ENCODE measurements at regions not wholly inside any gene's neighbourhood (a gene's known extent, or its start where the extent isn't known, plus 50 kb on each side); places are given as distances from the start of the nearest gene placed in this dataset.
"Not testable (repeated sequence)": the region's sequence is repeated elsewhere in the genome, so short reads cannot be mapped to it uniquely, and the experiment has no call there.

DNA sequence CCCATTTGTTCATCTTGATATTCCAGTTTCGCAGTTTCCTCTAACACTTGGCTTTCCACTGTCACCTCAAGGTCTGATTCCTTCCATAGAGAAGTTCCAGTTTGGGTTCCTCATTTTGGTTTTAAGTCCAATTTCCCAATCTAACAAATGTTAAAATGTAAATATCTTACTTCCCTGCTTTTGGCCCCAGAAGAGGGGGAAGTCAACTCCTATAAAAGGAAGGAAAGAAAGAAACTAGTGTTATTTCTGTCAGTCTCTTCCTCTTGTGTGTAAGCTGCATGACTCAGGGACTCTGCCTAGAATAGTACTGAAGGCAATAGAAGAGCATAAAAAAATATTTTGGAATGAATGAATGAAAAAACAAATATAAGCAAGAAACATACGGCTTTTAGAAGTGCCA, 127.5 kb upstream of the CCNG1 start:
- no peak for DNase-seq

DNA sequence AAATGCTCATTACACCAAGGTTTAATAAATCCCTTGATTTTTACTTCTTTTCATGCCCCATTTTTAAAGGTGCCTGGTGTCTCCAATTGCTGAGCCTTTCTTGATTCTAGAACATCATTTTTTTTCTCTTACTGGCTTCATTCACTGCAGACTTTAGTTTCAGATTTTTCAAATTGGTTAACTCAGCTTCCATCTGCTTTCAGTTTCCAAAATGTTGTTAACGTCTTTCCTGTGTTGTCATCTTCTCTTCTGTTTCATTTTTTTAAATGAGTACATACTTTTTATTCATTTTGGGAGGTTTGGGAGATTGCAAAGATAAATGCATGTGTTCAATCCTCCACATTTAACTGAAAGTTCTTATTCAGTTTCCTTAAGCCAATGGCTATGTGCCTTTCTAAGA, 126.4 kb upstream of the CCNG1 start:
- DNase-seq: no peak

DNA sequence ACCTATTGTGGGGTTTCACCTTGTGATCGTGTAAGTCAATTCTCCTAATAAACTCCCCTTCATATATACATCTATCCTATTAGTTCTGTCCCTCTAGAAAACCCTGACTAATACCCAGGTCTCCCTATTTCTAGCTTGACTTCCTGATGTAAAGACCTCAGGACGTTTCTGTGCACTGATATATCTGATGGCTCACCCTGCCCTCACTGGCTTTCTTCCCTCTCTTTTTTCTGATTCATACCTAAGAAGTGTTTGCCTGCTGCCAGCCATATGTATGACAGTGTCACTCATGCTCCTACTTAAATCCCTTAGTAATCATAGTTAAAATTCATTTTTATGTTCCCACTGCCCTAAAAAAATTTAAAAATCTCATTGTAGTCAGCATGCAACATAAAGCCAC, 124.8 kb upstream of the CCNG1 start:
- DNase-seq: no peak

DNA sequence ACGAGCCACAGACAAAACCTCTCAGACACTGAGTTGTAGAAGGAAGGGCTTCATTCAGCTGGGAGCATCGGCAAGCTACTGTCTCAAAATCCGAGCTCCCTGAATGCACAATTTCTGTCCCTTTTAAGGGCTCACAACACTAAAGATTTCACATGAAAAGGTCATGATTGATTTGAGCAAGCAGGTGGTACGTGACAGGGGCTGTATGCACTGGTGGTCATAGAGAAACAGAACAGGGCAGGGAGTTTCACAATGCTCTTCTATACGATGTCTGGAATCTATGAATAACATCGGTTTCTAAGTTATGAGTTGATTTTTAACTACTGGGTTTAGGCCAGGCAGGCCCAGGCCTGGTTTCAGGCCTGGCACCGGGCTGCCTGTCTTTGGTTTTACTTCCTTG, 124.3 kb upstream of the CCNG1 start:
- not testable (repeated sequence) for DNase-seq

DNA sequence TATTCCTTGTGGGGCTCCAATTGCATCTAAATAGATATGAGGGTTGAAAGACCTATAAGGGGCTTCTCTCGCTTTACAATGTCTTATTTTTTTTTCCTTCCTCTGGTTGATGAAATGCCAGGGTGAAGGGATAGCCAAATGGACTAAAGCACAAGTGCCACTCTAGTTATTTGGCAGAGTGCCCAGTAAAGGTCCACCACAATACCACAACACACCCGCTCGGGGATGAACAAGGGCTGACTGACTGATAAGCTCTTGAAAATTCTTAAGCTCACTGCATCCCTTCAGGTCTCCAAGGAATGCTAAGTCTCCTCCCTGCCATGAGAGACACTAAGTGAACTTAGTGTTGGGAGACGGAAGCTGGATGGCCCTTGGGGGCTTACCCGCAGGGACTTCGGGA, 121.0 kb upstream of the CCNG1 start:
- DNase-seq: not testable (repeated sequence)

DNA sequence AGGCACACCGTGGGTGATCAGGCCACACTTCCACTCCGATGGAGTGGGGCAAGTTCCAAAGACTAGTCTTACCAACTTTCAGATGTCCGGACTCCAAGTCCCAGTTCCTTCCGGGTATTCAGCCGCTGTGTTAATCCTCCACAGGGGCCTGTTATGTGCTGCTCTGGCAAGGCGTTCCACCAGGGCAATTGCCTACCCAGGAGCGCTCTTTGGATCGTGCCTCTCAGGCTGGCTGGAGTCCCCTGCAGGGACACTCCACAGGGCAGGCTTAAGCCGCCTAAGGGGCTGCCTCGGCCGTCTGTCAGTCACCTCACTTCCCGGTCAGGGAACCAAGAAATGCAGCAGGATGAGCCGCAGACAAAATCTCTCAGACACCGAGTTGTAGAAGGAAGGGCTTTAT, 118.7 kb upstream of the CCNG1 start:
- no peak for DNase-seq

DNA sequence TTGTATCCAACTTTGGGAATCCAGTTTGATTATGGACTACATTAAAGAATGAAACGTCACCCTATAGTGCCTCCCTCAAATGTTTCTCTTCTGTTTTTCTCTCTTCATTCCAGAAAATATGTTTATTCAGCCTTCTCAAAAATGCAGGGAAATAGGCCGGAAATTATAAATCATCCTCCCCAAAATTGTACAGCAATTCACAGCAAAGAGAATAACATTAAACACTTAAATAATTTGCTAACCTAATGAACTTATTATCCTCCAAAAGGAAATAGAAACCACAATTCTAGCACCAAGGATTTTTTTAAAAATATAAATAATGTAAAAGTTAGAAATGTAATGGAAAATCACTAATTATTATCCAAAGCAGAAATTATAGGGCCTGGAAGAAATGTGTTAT, 115.9 kb upstream of the CCNG1 start:
- DNase-seq: no peak

DNA sequence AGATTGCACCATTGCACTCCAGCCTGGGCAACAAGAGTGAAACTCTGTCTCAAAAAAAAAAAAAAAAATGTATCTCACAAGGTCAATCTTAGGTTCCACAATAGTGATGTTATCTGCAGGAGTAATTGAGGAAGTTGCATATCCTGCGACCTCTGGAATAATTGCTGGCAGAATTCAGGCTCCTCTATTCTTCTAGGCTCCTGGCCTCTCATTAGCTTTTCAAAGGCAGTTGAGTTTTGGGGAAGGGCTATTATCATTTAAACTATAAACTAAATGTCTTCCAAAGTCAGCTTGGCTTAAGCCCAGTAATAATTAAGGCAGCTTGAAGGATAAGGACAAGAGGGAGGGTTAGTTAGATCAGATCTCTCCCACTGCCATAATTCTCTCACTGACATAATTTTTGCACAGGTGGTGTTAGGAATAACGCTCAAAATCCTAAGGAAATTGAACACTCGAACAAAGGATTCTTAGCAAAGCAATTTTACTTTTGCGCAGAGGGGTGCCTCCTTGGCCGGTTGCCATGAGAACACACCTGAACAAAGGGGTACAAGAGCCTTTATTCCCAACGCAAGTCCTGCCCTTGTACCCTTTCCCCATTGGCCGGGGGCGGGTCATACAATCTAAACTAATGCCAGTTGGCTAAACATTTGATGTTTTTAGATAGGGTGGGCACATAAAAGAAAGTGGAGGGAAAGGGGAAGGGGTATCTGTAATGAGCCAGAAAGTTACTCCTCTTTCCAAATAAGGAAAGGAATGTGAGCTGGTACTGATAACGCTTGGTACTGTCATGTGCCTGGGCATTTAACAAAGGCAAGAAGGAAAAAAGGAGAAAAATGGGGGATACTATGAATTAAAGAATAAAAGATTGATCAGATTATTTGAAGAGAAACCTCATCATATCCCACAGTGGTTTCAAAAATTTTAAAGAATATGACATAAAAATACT, 106.4 kb upstream of the CCNG1 start:
- no peak for DNase-seq

DNA sequence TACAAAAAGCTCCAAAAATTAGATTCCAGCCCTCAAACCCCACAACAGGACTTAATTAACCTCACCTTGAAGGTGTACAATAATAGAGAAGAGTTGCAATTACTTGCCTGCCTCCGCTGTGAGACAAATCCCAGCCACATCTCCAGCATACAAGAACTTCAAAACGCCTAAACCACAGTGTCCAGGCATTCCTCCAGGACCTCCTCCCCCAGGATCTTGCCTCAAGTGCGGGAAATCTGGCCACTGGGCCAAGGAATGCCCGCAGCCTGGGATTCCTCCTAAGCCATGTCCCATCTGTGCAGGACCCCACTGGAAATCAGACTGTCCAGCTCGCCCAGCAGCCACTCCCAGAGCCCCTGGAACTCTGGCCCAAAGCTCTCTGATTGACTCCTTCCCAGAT, 101.3 kb upstream of the CCNG1 start:
- DNase-seq: not testable (repeated sequence)

DNA sequence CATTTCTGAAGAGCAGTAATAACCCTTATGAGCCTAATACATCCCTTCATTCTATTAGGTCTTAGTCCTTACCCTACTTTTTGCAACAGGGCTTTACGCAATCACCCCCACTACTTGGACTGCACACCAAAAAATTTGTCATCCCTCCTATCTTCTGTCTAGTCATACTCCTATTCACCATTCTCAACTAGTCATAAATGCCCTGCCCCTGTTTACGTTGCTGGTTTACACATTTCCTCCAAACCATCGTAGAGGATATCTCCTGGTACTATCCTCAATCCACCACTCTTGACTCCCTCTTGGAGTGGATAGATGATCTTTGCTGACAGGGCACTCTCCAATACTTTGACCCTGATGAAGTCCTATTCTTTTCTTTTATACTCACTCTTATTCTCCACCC, 98.2 kb upstream of the CCNG1 start:
- no peak for DNase-seq

DNA sequence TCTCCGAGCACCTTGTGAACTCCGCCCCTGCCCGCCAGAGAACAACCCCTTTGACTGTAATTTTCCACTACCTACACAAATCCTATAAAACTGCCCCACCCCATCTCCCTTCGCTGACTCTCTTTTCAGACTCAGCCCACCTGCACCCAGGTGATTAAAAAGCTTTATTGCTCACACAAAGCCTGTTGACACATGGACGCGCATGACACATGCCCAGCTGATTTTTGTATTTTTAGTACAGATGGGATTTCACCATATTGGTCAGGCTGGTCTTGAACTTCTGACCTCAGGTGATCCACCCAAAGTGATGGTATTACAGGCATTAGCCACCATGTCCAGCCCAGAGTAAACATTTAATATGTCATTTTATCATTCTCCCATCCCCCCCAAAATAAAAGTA, 97.0 kb upstream of the CCNG1 start:
- DNase-seq: not testable (repeated sequence)

DNA sequence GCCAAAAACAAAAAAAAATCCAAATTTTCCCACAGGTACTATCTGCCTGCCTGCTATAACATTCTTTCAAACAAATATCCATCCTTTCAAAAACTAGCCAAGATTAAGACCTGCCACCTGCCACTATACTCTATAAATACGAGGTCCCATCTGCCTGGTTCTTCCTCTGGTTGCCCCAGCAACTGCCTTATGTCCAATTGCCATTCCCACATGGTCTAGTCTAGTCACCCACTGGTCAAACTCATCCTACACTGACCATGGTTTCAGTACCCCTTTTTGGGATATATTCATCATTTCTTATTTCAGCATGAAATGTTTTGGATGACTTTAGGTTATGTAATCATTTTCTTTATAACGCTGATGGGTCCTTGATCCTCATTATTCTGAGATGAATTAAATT, 95.1 kb upstream of the CCNG1 start:
- DNase-seq: no peak

DNA sequence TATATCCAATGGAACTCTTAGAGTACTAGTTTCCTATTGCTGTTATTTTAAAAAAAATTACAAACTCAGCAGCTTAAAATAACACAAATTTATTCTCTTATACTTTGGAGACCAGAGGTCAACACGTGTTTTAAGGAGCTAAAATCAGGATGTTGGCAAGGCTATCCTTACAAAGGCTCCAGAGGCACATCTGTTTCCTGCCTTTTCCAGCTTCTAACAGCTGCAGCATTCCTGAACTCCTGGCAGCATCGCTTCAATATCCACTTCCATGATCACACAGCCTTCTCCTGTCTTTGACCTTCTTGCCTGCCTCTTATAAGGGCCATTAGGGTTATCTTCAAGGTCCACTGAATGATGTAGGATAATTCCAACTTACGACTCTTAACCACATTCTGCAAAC, 92.2 kb upstream of the CCNG1 start:
- DNase-seq: no peak

DNA sequence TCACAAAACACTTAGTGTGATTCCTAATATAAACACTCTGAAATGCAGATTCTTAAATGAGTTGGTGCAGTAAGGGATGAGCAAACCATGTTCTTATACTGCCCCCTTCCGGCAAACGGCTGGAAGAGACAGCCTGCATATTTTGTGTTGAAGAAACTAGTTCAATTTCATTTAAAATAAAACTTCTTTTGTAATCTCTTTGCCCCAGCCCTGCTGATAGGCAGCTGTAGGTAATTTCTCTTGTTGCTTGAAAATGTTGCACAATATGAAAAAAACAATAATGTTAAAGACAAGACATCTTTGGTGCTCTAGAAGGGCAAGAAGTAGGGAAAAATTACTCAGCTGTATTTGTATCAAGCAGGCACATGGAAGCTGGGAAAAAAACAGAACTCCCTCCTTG, 89.7 kb upstream of the CCNG1 start:
- DNase-seq: peak; percentile 55

DNA sequence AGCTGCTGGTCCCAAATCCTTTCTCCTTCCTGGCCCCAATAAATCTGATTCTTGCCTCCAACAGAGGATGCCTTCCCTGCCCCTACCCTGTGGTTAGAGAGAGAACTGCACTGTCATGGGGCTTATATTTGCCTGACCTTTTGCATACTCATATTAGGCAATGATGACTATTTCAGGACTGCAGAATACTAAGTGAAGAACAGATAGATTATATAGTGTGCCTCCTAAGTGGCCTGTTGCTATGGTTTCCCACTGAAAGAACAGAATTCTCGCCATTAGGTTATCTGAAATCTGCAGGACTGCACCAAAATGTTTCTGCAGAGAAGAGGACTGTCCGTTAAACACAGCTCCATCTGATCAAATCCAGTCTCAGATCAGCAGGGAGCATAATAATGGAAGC, 87.3 kb upstream of the CCNG1 start:
- DNase-seq: no peak

DNA sequence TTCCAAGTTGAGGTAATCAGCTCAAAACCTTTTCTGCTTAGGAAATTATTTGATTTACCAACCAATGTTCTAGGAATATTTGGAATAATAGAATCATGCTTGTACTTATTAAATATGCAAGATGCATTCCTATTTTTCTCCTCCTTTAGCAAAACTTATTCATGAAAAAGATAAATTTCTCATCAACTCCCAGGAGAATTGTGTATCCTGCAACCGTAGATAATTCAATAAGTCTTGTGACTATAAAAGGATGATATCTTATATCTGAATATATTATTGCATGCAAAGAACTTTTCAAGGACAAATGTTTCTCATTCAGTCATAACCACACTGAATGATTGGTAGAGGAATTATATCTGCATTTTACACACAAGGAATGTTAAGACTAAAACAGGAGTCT, 84.9 kb upstream of the CCNG1 start:
- no peak for DNase-seq

DNA sequence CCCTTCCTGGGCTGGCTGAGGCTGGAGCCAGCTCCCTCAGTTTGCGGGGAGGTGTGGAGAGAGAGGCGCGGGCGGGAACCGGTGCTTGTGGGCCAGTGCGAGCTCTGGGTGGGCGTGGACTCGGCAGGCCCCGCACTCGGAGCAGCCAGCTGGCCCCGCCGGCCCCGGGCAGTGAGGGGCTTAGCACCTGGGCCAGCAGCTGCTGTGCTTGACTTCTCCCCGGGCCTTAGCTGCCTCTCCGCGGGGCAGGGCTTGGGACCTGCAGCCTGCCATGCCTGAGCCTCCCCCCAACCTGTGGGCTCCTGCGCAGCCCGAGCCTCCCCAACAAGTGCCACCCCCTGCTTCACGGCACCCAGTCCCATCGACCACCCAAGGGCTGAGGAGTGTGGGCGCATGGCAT, 81.6 kb upstream of the CCNG1 start:
- not testable (repeated sequence) for DNase-seq

DNA sequence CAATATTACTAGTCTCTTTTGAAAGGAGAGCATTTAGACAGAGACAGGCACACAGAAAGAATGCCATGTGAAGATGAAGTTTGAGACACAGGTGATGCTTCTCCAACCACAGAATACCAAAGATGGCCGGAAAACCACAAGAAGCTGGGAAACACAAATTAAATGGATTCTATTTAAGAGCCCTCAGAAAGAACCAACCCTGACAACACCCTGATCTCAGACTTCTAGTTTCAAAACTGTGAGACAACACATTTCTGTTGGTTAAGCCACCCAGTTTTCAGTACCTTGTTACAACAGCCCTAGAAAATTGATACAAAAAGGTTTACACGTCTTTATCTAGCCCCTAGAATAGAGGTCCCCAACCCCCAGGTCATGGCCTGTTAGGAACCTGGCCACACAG, 79.8 kb upstream of the CCNG1 start:
- no peak for DNase-seq

DNA sequence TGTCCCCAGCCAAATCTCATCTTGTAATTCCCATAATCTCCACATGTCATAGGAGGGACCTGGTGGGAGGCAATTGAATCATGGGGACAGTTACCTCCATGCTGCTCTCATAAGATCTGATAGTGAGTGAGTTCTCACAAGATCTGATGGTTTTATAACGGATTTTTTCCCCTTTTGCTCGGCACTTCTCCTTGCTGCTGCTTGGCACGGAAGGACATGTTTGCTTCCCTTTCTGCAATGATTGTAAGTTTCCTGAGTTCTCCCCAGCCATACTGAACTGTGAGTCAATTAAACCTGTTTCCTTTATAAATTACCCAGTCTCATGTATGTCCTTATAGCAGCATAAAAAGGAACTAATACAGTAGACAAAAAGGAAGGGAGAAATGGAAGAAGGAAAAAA, 76.7 kb upstream of the CCNG1 start:
- DNase-seq: no peak

DNA sequence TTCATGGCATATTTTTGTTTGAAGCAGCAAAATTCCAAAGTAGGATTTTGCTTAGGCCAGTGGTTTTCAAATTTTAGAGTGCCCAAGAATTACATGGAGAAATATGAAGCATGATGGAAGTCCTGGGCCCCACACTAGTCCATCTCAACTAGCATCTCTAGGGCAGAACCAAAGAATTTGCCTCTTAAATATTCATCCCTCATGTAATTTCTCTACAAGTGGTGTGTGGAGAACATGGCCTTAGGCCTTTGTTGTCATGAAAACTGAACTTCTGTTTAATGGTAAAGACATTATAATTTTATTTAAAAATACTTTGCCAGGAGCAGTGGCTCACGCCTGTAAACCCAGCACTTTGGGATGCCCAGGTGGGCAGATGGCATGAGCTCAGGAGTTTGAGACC, 75.9 kb upstream of the CCNG1 start:
- DNase-seq: no peak

DNA sequence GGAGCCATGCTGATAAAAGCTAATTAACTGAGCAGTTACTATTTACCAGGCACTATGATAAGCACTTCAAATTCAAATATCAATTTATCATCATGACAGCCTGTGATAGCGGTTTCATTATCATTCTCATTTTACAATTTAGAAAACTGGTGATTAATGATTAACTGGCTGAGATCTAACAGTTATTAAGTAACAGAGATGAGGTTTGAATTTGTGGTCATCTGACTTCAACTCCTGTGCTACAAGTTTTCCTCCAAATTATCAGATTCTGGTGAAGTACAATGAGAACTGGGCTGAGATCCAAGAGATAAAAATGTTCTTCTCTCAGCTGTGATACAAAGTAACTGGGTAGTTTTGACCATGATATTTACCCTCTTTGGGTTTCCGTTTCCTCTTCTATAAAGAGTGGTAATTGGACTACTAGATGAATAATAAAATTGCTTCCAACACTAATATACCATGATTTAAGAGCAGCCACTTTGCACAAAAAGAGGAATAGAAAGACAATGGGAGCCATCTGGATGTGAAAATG, 74.5 kb upstream of the CCNG1 start:
- DNase-seq: no peak

DNA sequence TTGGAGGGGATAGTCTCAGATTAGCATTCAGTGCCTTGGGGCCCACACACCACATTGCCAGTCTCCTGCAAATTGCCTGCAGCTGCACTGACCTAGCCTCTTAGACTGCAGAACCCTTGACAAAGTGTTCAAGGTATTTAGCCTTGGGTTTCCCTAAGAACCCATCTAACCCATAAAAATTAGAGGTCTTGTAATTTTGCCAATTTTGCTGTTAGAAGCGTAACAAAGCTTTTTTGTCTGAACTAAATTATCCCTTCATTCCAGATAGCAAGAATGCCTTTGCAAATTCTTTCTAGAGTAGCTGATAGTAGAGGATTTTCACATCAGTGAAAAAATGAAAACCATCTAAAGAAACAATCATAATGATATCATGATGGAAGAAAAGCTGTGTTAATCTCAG, 74.0 kb upstream of the CCNG1 start:
- no peak for DNase-seq

DNA sequence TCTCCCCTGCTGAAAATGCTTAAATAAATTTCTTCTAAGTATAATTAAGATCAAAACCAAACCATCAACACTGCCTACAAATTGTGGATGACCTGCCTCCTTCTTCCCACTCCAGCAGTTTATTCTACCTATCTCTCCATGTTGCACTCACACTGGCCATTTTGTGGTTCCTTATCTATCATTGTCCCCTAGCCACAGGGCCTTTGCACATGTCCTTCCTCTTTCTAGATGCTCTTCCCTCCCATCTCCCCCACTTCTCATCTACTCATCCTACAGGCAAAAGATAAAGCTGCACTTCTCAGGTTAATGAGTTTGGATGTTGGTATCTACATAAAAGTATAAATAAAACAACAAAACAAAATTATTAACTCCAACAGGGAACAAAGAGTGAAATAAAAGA, 70.6 kb upstream of the CCNG1 start:
- DNase-seq: no peak

DNA sequence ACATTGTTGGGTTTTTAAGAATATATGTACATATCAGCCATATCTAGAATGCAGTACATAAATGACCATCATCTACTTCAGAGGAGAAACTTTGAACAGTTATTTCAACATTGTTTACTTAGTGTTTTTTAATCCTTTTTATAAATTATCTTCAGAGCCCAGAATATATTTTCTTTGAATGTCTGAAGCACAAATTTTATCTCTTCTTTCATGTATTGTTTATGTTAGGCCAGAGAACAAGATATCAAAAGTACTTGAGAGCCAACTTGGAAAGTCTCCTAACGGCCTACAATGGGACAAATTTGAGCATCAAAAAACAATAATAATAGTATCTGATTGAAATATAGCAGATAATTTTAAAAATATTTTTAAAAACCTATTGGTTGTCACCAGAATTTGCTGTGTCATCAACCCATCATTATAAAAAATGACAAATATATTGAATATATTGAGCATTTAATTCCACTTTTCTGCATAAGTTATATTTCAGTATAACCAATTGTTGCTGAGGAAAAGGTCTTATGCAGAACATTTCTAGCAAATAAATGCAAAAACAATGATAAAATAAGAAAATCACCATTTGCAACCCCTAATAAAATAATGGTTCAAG, 67.5 kb upstream of the CCNG1 start:
- no peak for DNase-seq

Data from stimulated activated CD4-positive, alpha-beta T cell treated with anti-CD3 and anti-CD28 coated beads, Interleukin-4, amount 100 ng/mL, for 24 hours (primary cell).